Sigmoid colon (tissue), 4 donors: ENCODE measurements at regions not wholly inside any gene's neighbourhood (a gene's known extent, or its start where the extent isn't known, plus 50 kb on each side); places are given as distances from the start of the nearest gene placed in this dataset.

ENCODE experiments used
- CTCF ChIP-seq, 4 experiments: fragments of 450-650 bp in 3 of 4; fragments of 200-600 bp in 1 of 4; IDR thresholded peaks; one replicate each; pipeline ENCODE4 v1.5.1; 2016 to 2019; ENCODE audit warnings: antibody characterized with exemption in 4 of 4, mild to moderate bottlenecking in 3 of 4, moderate library complexity in 2 of 4
- EP300 ChIP-seq, 4 donors: sonication (generic); formaldehyde crosslinking; IDR thresholded peaks; one replicate each; pipeline ENCODE4 v1.6.1; 2017; ENCODE audit warnings: antibody characterized with exemption in 4 of 4
- POLR2A ChIP-seq, 2 donors: fragments of 450-650 bp; IDR thresholded peaks; one replicate each; pipeline ENCODE4 v1.6.1; 2016; ENCODE audit warnings: antibody characterized with exemption in 2 of 2, mild to moderate bottlenecking in 2 of 2, moderate library complexity in 2 of 2
- POLR2AphosphoS5 ChIP-seq, 4 donors: sonication (generic); formaldehyde crosslinking; IDR thresholded peaks; one replicate each; pipeline ENCODE4 v1.6.1; 2017; ENCODE audit warnings: antibody characterized with exemption in 4 of 4

- no peak for TF ChIP-seq POLR2A (IDR thresholded peaks at IDR 0.05)
- no peak for TF ChIP-seq POLR2AphosphoS5 (IDR thresholded peaks at IDR 0.05)
- TF ChIP-seq EP300 (IDR thresholded peaks at IDR 0.05) = no peak
- no peak for TF ChIP-seq CTCF (IDR thresholded peaks at IDR 0.05)
Measured at GRCh38 chr5:7185742-7186141, 210.2 kb upstream of the ADCY2 start.
